ENCODE measurements at regions not wholly inside any gene's neighbourhood (a gene's known extent, or its start where the extent isn't known, plus 50 kb on each side); places are given as distances from the start of the nearest gene placed in this dataset.

GRCh38 chr12:115830070-115830469 lies 447.4 kb downstream of the MED13L start:
- TF ChIP-seq, protein P1, sequence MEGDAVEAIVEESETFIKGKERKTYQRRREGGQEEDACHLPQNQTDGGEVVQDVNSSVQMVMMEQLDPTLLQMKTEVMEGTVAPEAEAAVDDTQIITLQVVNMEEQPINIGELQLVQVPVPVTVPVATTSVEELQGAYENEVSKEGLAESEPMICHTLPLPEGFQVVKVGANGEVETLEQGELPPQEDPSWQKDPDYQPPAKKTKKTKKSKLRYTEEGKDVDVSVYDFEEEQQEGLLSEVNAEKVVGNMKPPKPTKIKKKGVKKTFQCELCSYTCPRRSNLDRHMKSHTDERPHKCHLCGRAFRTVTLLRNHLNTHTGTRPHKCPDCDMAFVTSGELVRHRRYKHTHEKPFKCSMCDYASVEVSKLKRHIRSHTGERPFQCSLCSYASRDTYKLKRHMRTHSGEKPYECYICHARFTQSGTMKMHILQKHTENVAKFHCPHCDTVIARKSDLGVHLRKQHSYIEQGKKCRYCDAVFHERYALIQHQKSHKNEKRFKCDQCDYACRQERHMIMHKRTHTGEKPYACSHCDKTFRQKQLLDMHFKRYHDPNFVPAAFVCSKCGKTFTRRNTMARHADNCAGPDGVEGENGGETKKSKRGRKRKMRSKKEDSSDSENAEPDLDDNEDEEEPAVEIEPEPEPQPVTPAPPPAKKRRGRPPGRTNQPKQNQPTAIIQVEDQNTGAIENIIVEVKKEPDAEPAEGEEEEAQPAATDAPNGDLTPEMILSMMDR (IDR thresholded peaks at IDR 0.05; ENCODE audit: extremely low read depth, missing control alignments), result no peak
- DNase-seq (ENCODE audit: low spot score), result no peak

GRCh38 chr12:115828168-115828567 lies 449.3 kb downstream of the MED13L start:
- DNase-seq (ENCODE audit: low spot score), result no peak
- TF ChIP-seq, protein P1 (IDR thresholded peaks at IDR 0.05; ENCODE audit: extremely low read depth, missing control alignments), result no peak

DNA sequence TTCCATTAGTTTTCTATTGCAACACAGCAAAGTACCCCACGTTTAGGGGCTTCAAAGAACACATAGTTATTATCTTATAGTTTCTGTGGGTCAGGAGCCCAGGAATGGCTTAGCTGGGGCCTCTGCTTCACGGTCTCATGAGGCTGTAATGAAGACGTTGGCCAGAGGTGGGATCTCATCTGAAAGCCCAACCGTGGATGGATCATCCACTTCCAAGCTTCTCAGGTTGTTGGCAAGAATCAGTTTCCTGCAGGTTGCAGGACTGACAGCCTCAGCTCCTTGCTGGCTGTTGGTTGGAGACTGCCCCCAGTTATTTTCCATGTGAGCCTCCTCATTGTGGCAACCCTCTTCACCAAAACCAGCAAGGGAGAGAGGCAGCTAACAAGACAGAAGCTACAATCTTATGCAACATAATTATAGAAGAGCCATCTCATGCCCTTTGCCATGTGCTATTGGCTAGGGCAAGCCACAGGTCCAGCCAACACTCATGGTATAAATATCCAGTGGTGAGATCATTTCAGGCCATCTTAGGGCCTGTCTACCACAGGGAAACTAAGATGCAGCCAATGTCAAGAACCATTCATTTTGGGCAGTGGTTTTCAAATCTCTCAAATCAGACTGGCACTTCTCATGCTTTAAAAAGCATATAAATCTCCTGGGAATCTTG lies 452.4 kb downstream of the MED13L start:
- DNase-seq (ENCODE audit: low spot score), result no peak
- TF ChIP-seq, protein P1 (IDR thresholded peaks at IDR 0.05; ENCODE audit: extremely low read depth, missing control alignments), result no peak

- DNase-seq (ENCODE audit: low spot score), result no peak
- TF ChIP-seq, protein P1 (IDR thresholded peaks at IDR 0.05; ENCODE audit: extremely low read depth, missing control alignments), result no peak
Measured at GRCh38 chr12:115823635-115824034, 453.9 kb downstream of the MED13L start.

- TF ChIP-seq, protein P1 (IDR thresholded peaks at IDR 0.05; ENCODE audit: extremely low read depth, missing control alignments), result no peak
- no peak for DNase-seq (ENCODE audit: low spot score)
Measured at GRCh38 chr12:115820656-115821055, 456.8 kb downstream of the MED13L start.

- TF ChIP-seq, protein P1 (IDR thresholded peaks at IDR 0.05; ENCODE audit: extremely low read depth, missing control alignments), result no peak
- DNase-seq (ENCODE audit: low spot score), result no peak
Measured at GRCh38 chr12:115818973-115819372, 458.5 kb downstream of the MED13L start.

- TF ChIP-seq, protein P1 (IDR thresholded peaks at IDR 0.05; ENCODE audit: extremely low read depth, missing control alignments), result no peak
- DNase-seq (ENCODE audit: low spot score), result no peak
Measured at GRCh38 chr12:115817389-115817788, 460.1 kb downstream of the MED13L start.

All from GM20000 (cell line).